CD4-positive, alpha-beta T cell treated with Interleukin-15 for 1 hour (primary cell): ENCODE measurements at regions not wholly inside any gene's neighbourhood (a gene's known extent, or its start where the extent isn't known, plus 50 kb on each side); places are given as distances from the start of the nearest gene placed in this dataset.
A peak's percentile ranks its signal among the peaks of the same experiment; 100 is the strongest.
"Not testable (repeated sequence)": the region's sequence is repeated elsewhere in the genome, so short reads cannot be mapped to it uniquely, and the experiment has no call there.

Experiments
- DNase-seq: peaks from one replicate; pipeline ENCODE4 v3.0.0-alpha.2; 2020

GRCh38 chr18:70700496-70700895 lies 411.7 kb downstream of the SOCS6 start:
- DNase-seq, result no peak

GRCh38 chr18:70698574-70698973 lies 409.7 kb downstream of the SOCS6 start:
- no peak for DNase-seq

GRCh38 chr18:70693246-70693645 lies 404.4 kb downstream of the SOCS6 start:
- DNase-seq, result no peak

GRCh38 chr18:70689765-70690164 lies 400.9 kb downstream of the SOCS6 start:
- not testable (repeated sequence) for DNase-seq

- DNase-seq, result no peak
These were observed 399.4 kb downstream of the SOCS6 start for GRCh38 chr18:70688286-70688685.

GRCh38 chr18:70684821-70685220 lies 396.0 kb downstream of the SOCS6 start:
- no peak for DNase-seq

- no peak for DNase-seq
These were observed 394.4 kb downstream of the SOCS6 start for GRCh38 chr18:70683263-70683662.

GRCh38 chr18:70674896-70675295 lies 386.1 kb downstream of the SOCS6 start:
- no peak for DNase-seq

GRCh38 chr18:70673831-70674230 lies 385.0 kb downstream of the SOCS6 start:
- no peak for DNase-seq

GRCh38 chr18:70672581-70672980 lies 383.7 kb downstream of the SOCS6 start:
- DNase-seq, result peak; percentile 70

- DNase-seq, result peak; percentile 34
These were observed 383.2 kb downstream of the SOCS6 start for GRCh38 chr18:70671889-70672565.

- DNase-seq, result no peak
These were observed 378.1 kb downstream of the SOCS6 start for GRCh38 chr18:70666936-70667335.

GRCh38 chr18:70663141-70663540 lies 374.3 kb downstream of the SOCS6 start:
- no peak for DNase-seq

GRCh38 chr18:70662588-70662987 lies 373.7 kb downstream of the SOCS6 start:
- DNase-seq, result no peak

- DNase-seq, result peak; percentile 79
These were observed 370.4 kb downstream of the SOCS6 start for GRCh38 chr18:70659036-70659925.

- DNase-seq, result no peak
These were observed 364.8 kb downstream of the SOCS6 start for GRCh38 chr18:70653671-70654070.

- DNase-seq, result no peak
These were observed 362.0 kb downstream of the SOCS6 start for GRCh38 chr18:70650878-70651277.

- DNase-seq, result no peak
These were observed 360.8 kb downstream of the SOCS6 start for GRCh38 chr18:70649683-70650082.

GRCh38 chr18:70645971-70646370 lies 357.1 kb downstream of the SOCS6 start:
- DNase-seq, result no peak

- no peak for DNase-seq
These were observed 355.0 kb downstream of the SOCS6 start for GRCh38 chr18:70643812-70644211.

- no peak for DNase-seq
These were observed 352.4 kb downstream of the SOCS6 start for GRCh38 chr18:70641156-70641775.

GRCh38 chr18:70640336-70640887 lies 351.6 kb downstream of the SOCS6 start:
- no peak for DNase-seq

- DNase-seq, result no peak
These were observed 348.1 kb downstream of the SOCS6 start for GRCh38 chr18:70636991-70637390.
